ENCODE measurements at regions not wholly inside any gene's neighbourhood (a gene's known extent, or its start where the extent isn't known, plus 50 kb on each side); places are given as distances from the start of the nearest gene placed in this dataset.

DNA sequence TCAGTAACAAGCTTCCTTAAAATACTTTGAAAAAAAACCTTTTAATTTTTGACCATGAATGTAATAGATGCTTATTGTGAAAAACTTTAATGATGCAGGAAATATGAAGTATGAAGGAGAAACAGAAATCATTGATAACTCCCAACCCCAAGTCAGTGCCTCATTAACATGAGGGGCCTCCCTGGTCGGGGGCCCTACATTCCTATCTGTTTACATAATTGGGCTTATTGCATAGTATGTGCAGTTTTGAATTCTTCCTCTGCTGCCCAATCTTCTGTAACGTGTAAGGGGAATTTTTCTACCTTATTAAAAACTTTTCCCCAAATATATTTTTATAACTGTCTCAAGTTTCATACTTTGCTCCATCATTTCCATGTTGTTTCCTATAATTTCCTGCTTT, 63.0 kb downstream of the SLC25A47 start:
- no peak for DNase-seq
- TF ChIP-seq, protein P1, sequence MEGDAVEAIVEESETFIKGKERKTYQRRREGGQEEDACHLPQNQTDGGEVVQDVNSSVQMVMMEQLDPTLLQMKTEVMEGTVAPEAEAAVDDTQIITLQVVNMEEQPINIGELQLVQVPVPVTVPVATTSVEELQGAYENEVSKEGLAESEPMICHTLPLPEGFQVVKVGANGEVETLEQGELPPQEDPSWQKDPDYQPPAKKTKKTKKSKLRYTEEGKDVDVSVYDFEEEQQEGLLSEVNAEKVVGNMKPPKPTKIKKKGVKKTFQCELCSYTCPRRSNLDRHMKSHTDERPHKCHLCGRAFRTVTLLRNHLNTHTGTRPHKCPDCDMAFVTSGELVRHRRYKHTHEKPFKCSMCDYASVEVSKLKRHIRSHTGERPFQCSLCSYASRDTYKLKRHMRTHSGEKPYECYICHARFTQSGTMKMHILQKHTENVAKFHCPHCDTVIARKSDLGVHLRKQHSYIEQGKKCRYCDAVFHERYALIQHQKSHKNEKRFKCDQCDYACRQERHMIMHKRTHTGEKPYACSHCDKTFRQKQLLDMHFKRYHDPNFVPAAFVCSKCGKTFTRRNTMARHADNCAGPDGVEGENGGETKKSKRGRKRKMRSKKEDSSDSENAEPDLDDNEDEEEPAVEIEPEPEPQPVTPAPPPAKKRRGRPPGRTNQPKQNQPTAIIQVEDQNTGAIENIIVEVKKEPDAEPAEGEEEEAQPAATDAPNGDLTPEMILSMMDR (IDR thresholded peaks at IDR 0.05), result no peak
- intact Hi-C loops (cut with DNase I), result loop anchor here (10.0 kb wide), 1 partner anchor 259 kb away; no protein-coding TSS in a partner anchor

DNA sequence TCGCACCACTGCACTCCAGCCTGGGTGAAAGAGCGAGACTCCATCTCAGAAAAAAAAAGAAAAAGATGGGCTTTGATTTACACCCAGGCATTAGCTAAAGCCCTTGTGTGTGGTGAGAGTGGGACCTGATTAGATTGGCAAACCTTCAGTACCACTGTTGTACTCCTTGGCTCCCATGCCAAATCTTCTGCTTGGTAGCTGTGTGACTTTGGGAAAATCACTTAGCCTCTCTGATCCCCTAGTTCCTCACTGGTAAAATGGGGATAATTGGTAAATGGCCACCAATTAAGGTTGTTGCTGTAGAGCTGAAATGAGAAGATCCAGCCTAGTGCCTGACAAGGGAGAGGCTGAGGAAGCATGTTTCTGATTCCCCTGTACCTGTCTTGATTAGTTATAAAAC, 63.7 kb downstream of the SLC25A47 start:
- H3K27ac ChIP-seq, result no peak overlapping the region
- H3K36me3 ChIP-seq, result peaks cover 5% of the 10 kb centered on the region
- H3K4me3 ChIP-seq, result no peak overlapping the region
- peaks cover 48% of the 10 kb centered on the region for H3K4me1 ChIP-seq
- DNase-seq (no peak), ATAC-seq (no peak)
- TF ChIP-seq, protein P1 (IDR thresholded peaks at IDR 0.05), result no peak
- intact Hi-C loops (cut with DNase I), result loop anchor here (10.0 kb wide), 1 partner anchor 258 kb away; no protein-coding TSS in a partner anchor
- H3K9me3 ChIP-seq, result no peaks in the 10 kb centered on the region
- H3K27me3 ChIP-seq (ENCODE audit: low read depth), result no peaks in the 10 kb centered on the region

More for the DNA sequence above, 63.0 kb downstream of the SLC25A47 start:
- Histone ChIP-seq H3K27me3 (ENCODE audit: low read depth) (no peaks in the 10 kb centered on the region), H3K36me3 (peaks cover 11% of the 10 kb centered on the region), H3K27ac (no peak overlapping the region), H3K4me1 (peaks cover 52% of the 10 kb centered on the region), H3K4me3 (no peak overlapping the region), H3K9me3 (no peaks in the 10 kb centered on the region)
- no peak for ATAC-seq

- TF ChIP-seq, protein P1 (IDR thresholded peaks at IDR 0.05), result no peak
- Histone ChIP-seq H3K4me1 (peaks cover 44% of the 10 kb centered on the region), H3K27ac (no peak overlapping the region), H3K36me3 (no peaks in the 10 kb centered on the region), H3K9me3 (no peaks in the 10 kb centered on the region), H3K27me3 (ENCODE audit: low read depth) (no peaks in the 10 kb centered on the region), H3K4me3 (no peak overlapping the region)
- DNase-seq (no peak), ATAC-seq (no peak)
- intact Hi-C loops (cut with DNase I), result loop anchor here (10.0 kb wide), 1 partner anchor 257 kb away; no protein-coding TSS in a partner anchor
Measured at GRCh38 chr14:100387450-100387849, 64.3 kb downstream of the SLC25A47 start.

DNA sequence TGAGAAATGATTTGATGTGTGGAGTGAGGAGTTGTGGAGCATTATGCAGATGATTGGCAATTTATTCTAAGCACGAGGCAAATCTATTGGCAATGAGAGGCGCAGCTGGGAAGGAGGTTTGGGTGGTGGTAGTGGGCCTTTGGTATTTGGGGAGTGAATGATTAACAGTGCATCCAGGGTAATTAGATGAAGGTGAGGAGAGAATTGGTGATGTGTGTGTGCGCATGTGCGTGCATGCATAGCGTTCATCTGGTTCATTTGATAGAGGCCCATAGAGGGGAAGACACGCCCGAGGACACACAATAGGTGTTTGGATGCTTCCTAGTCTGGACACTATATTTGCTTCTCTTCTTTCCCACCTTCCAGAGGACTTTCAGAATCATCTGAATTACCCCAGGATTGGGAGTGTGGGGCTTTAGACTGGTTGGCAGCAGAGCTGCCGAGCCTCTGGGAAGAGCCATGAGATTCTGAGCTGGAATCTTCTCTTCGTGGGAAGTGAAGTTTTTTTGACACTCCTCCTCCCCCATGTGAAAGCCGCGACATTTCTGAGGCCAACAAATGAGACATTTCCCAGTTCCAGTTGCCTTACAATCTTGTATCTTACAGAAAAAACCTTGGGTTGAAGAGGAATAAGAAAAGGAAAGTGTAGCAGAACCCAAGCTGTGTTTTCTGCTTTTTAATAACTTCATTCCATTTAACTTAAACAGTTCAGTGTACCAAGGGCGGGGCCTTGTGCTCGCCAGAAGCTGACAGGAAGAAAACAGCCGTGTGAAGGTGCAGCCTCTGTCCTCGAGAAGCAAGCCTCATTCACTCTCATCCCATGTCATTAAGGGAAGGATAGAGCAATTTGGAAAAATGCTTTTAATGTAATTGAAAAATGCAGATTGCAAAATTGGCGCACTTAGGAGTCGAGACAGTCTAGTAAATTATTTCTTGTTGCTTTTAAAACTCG, 65.2 kb downstream of the SLC25A47 start:
- TF ChIP-seq, protein P1 (IDR thresholded peaks at IDR 0.05), result no peak
- DNase-seq (no peak), ATAC-seq (no peak)
- intact Hi-C loops (cut with DNase I), result loop anchor here (10.0 kb wide), 1 partner anchor 256 kb away; no protein-coding TSS in a partner anchor
- H3K27ac ChIP-seq, result no peak overlapping the region
- H3K4me3 ChIP-seq, result no peak overlapping the region
- H3K27me3 ChIP-seq (ENCODE audit: low read depth), result no peaks in the 10 kb centered on the region
- peaks cover 44% of the 10 kb centered on the region for H3K4me1 ChIP-seq
- H3K36me3 ChIP-seq, result no peaks in the 10 kb centered on the region
- H3K9me3 ChIP-seq, result no peaks in the 10 kb centered on the region

DNA sequence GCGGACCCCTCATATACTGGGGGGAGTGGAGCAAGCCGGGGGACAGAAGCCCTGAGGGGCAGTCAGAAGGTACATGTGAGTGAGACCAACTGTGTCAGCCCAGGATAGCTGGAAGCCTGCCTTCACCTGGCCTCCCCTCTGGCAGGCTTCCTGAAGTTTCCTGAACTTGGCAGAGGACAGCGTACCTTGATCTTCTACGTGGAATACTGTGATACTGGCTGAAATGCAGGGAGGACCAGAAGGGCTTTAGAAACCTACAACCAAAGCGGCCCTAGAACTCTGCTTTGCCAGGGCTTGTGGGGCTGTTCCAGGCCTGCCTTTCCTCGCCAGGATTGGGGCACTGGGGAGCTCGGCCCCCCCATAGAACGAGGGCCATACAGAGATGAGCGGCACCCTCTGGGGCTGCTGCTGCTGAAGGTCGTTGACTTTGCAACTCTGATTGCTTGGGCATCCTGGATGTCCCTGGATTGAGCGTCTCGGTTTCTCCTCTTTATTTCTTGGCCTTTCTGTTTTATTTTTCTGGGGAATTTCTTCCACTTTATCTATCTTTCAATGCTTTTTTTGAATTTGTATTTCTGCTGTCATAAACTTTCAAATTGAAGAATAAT, 66.5 kb downstream of the SLC25A47 start:
- intact Hi-C loops (cut with DNase I), result loop anchor here (10.0 kb wide), 1 partner anchor 255 kb away; no protein-coding TSS in a partner anchor

More for the DNA sequence above, 66.5 kb downstream of the SLC25A47 start:
- TF ChIP-seq, protein P1 (IDR thresholded peaks at IDR 0.05), result no peak
- peaks cover 35% of the 10 kb centered on the region for H3K4me1 ChIP-seq
- no peak for ATAC-seq
- no peak for DNase-seq
- H3K4me3 ChIP-seq, result no peak overlapping the region
- no peaks in the 10 kb centered on the region for H3K9me3 ChIP-seq
- no peaks in the 10 kb centered on the region for H3K36me3 ChIP-seq
- H3K27me3 ChIP-seq (ENCODE audit: low read depth), result no peaks in the 10 kb centered on the region
- H3K27ac ChIP-seq, result peak overlapping the region; percentile 46

Measured in lower lobe of right lung (tissue), 2 donors.